Activated T-cell treated with anti-CD3 and anti-CD28 coated beads, Interleukin-2, amount 50 U/mL, for 48 hours (primary cell): ENCODE measurements at regions not wholly inside any gene's neighbourhood (a gene's known extent, or its start where the extent isn't known, plus 50 kb on each side); places are given as distances from the start of the nearest gene placed in this dataset.
"Not testable (repeated sequence)": the region's sequence is repeated elsewhere in the genome, so short reads cannot be mapped to it uniquely, and the experiment has no call there.

ENCODE experiments used
- DNase-seq, 2 experiments: peaks; one replicate each; pipeline ENCODE4 v3.0.0-alpha.2; 2020

GRCh38 chr7:79709574-79710409 lies 256.3 kb upstream of the MAGI2 start:
- no peak for DNase-seq

GRCh38 chr7:79702116-79702515 lies 248.6 kb upstream of the MAGI2 start:
- no peak for DNase-seq

- no peak for DNase-seq
Measured at GRCh38 chr7:79692015-79692414, 238.5 kb upstream of the MAGI2 start.

GRCh38 chr7:79691074-79691473 lies 237.6 kb upstream of the MAGI2 start:
- DNase-seq = no peak

- no peak for DNase-seq
Measured at GRCh38 chr7:79684384-79684783, 230.9 kb upstream of the MAGI2 start.

GRCh38 chr7:79683916-79684315 lies 230.4 kb upstream of the MAGI2 start:
- no peak for DNase-seq

GRCh38 chr7:79683185-79683890 lies 229.9 kb upstream of the MAGI2 start:
- DNase-seq = no peak

GRCh38 chr7:79681454-79681853 lies 228.0 kb upstream of the MAGI2 start:
- no peak for DNase-seq

GRCh38 chr7:79673969-79674368 lies 220.5 kb upstream of the MAGI2 start:
- no peak for DNase-seq

GRCh38 chr7:79673421-79673820 lies 220.0 kb upstream of the MAGI2 start:
- no peak for DNase-seq

- no peak for DNase-seq
Measured at GRCh38 chr7:79668292-79668691, 214.8 kb upstream of the MAGI2 start.

- DNase-seq = no peak
Measured at GRCh38 chr7:79666472-79666871, 213.0 kb upstream of the MAGI2 start.

GRCh38 chr7:79664884-79665676 lies 211.6 kb upstream of the MAGI2 start:
- no peak for DNase-seq

GRCh38 chr7:79658304-79658703 lies 204.8 kb upstream of the MAGI2 start:
- no peak for DNase-seq

- no peak for DNase-seq
Measured at GRCh38 chr7:79653136-79653631, 199.7 kb upstream of the MAGI2 start.

GRCh38 chr7:79652619-79653018 lies 199.2 kb upstream of the MAGI2 start:
- no peak for DNase-seq

GRCh38 chr7:79647711-79648110 lies 194.2 kb upstream of the MAGI2 start:
- DNase-seq = no peak

GRCh38 chr7:79646278-79646677 lies 192.8 kb upstream of the MAGI2 start:
- DNase-seq = no peak

GRCh38 chr7:79636849-79637248 lies 183.4 kb upstream of the MAGI2 start:
- DNase-seq = no peak

GRCh38 chr7:79625921-79626320 lies 172.5 kb upstream of the MAGI2 start:
- DNase-seq = not testable (repeated sequence)

- no peak for DNase-seq
Measured at GRCh38 chr7:79624336-79624735, 170.9 kb upstream of the MAGI2 start.

- DNase-seq = no peak
Measured at GRCh38 chr7:79622781-79623180, 169.3 kb upstream of the MAGI2 start.

GRCh38 chr7:79620291-79620690 lies 166.8 kb upstream of the MAGI2 start:
- no peak for DNase-seq
